IMR-90 (cell line): ENCODE measurements at regions not wholly inside any gene's neighbourhood (a gene's known extent, or its start where the extent isn't known, plus 50 kb on each side); places are given as distances from the start of the nearest gene placed in this dataset.

Experiments
- CTCF ChIP-seq: conservative IDR thresholded peaks from 2 replicates; pipeline ENCODE4 v1.5.1; 2012; ENCODE audit warnings: mild to moderate bottlenecking, low read depth, low read length, improper control_type of control experiment
- MAFK ChIP-seq: IDR thresholded peaks from 2 replicates; pipeline ENCODE4 v1.6.1; 2012; ENCODE audit warnings: low read depth, low read length, improper control_type of control experiment
- NFE2L2 ChIP-seq: fragments of 150-350 bp; IDR thresholded peaks from 2 replicates; pipeline ENCODE4 v1.6.1; 2016; ENCODE audit warnings: low read depth, mild to moderate bottlenecking, low read length
- RAD21 ChIP-seq: IDR thresholded peaks from 2 replicates; pipeline ENCODE4 v1.6.1; 2012; ENCODE audit warnings: low read length, improper control_type of control experiment
- RCOR1 ChIP-seq: IDR thresholded peaks from 2 replicates; pipeline ENCODE4 v1.6.1; 2012; ENCODE audit warnings: mild to moderate bottlenecking, low read length, improper control_type of control experiment; ENCODE audit not compliant: insufficient replicate concordance

- TF ChIP-seq MAFK = no peak
- no peak for TF ChIP-seq CTCF
- no peak for TF ChIP-seq RCOR1
- TF ChIP-seq RAD21 = no peak
- no peak for TF ChIP-seq NFE2L2
These were observed 73.9 kb upstream of the TGM3 start for GRCh38 chr20:2221921-2222320.
